GM06990 (cell line): ENCODE measurements at regions not wholly inside any gene's neighbourhood (a gene's known extent, or its start where the extent isn't known, plus 50 kb on each side); places are given as distances from the start of the nearest gene placed in this dataset.
A peak's percentile ranks its signal among the peaks of the same experiment; 100 is the strongest.
"Not testable (repeated sequence)": the region's sequence is repeated elsewhere in the genome, so short reads cannot be mapped to it uniquely, and the experiment has no call there.

ENCODE experiments used
- DNase-seq: peaks from one replicate; pipeline ENCODE4 v3.0.0-alpha.2; 2011; ENCODE audit not compliant: insufficient read length; ENCODE audit errors: extremely low read depth
- H3K27me3 ChIP-seq: replicated peaks from 2 replicates; pipeline ENCODE4 v1.6.0; 2011; ENCODE audit warnings: low read length; ENCODE audit not compliant: control insufficient read depth, insufficient read depth
- H3K36me3 ChIP-seq: 2 replicates; pipeline ENCODE4 v1.5.1; 2011; ENCODE audit warnings: low read length; ENCODE audit not compliant: control insufficient read depth, insufficient read depth
- H3K4me3 ChIP-seq: replicated peaks from 2 replicates; pipeline ENCODE4 v1.5.1; 2011; ENCODE audit warnings: low read depth, mild to moderate bottlenecking, control low read depth, low read length
- CTCF ChIP-seq: IDR thresholded peaks from 2 replicates; pipeline ENCODE4 v1.5.1; 2011; ENCODE audit warnings: low read length, control low read depth, mild to moderate bottlenecking, inconsistent platforms; ENCODE audit not compliant: insufficient read depth, poor library complexity, severe bottlenecking

GRCh38 chrX:76555269-76555668, 127.8 kb downstream of the MAGEE1 start:
- no peak for TF ChIP-seq CTCF
- H3K36me3 ChIP-seq: no peaks in the 10 kb centered on the region

DNA sequence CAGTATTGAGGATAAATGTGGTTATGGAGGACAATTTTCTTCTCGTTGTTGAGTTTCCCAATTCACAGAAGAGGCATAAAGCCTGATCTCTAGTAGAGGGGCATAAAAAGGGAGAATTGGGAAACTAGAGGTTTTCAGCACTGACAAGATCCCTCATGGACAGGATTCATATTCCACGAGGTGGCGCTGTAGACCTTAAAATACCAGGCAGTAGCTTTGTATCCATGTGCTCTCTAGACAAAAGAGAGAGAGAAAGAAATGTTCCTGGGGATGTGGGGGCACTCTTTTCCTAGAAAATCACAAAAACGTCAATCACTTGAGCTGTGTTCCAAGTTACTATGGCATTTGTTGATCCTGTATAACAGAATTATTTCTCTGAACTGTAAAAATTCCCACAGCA, 128.3 kb downstream of the MAGEE1 start:
- H3K4me3 ChIP-seq: no peak overlapping the region
- TF ChIP-seq CTCF: peak; percentile 25
- no peak for DNase-seq
- H3K27me3 ChIP-seq: no peaks in the 10 kb centered on the region
- H3K36me3 ChIP-seq: no peaks in the 10 kb centered on the region

More at GRCh38 chrX:76555269-76555668, 127.8 kb downstream of the MAGEE1 start:
- Histone ChIP-seq H3K4me3 (no peak overlapping the region), H3K27me3 (no peaks in the 10 kb centered on the region)
- no peak for DNase-seq

DNA sequence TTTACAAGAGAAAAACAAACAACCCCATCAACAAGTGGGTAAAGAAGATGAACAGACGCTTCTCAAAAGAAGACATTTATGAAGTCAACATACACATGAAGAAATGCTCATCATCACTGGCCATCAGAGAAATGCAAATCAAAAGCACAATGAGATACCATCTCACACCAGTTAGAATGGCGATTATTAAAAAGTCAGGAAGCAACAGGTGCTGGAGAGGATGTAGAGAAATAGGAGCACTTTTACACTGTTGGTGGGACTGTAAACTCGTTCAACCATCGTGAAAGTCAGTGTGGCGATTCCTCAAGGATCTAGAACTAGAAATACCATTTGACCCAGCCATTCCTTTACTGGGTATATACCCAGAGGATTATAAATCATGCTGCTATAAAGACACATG, 137.3 kb downstream of the MAGEE1 start:
- not testable (repeated sequence) for H3K36me3 ChIP-seq, H3K4me3 ChIP-seq, H3K27me3 ChIP-seq, DNase-seq

DNA sequence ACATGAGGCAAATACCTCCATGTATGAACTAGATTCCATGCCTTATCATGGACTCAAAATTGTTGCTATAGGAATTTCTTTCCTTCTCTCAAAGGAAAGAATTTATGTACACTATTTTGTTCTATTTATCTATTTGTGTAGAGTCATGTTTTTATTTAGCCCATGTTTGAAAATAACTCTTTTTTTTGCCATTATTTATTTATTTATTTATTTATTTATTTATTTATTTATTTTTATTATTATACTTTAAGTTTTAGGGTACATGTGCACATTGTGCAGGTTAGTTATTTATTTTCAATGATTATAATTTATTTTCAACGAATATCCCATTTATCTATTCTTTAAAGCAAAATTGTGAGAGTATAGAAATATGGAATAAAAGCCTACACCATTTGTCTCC, 177.9 kb downstream of the MAGEE1 start:
- Histone ChIP-seq H3K4me3 (no peak overlapping the region), H3K27me3 (no peaks in the 10 kb centered on the region), H3K36me3 (no peaks in the 10 kb centered on the region)
- no peak for DNase-seq
- TF ChIP-seq CTCF: no peak

DNA sequence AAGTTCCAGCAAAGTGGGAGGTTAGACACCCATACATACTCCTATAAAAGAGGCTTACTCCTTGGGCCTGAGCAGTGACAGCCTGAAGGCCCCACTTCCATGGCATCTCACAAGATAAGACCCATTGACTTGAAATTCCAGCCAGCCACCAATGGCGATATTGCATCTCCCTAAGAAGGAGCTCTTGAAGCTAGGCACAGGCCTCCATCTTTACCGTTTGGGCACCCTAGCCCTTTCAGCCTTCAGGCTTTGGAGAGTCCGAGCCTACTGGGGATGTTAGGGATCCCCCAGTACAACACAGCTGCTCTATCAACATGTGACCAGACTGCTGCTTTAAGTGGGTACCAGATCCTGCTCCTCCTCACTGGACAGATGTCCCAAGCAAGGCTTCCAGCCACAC, 189.5 kb downstream of the MAGEE1 start:
- no peak for TF ChIP-seq CTCF
- Histone ChIP-seq H3K4me3 (no peak overlapping the region), H3K36me3 (no peaks in the 10 kb centered on the region), H3K27me3 (no peaks in the 10 kb centered on the region)
- no peak for DNase-seq

DNA sequence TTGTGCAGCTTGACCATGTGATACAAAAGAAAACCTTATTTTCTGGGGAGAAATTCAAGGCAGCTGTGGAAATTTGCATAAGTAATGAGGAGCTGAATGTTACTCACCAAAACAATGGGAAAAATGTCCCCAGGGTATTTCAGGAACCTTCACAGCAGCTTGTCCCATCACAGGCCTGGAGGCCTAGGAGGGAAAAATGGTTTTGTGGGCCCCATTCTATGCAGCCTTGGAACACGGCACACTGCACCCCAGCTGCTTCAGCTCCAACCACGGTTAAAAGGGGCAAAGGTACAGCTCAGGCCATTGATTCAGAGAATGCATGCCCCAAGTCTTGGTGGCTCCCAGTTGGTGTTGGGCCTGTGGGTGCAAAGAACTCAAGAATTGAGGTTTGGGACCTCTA, 216.1 kb downstream of the MAGEE1 start:
- no peaks in the 10 kb centered on the region for H3K36me3 ChIP-seq
- no peak for DNase-seq
- no peak overlapping the region for H3K4me3 ChIP-seq
- no peak for TF ChIP-seq CTCF
- H3K27me3 ChIP-seq: no peaks in the 10 kb centered on the region

DNA sequence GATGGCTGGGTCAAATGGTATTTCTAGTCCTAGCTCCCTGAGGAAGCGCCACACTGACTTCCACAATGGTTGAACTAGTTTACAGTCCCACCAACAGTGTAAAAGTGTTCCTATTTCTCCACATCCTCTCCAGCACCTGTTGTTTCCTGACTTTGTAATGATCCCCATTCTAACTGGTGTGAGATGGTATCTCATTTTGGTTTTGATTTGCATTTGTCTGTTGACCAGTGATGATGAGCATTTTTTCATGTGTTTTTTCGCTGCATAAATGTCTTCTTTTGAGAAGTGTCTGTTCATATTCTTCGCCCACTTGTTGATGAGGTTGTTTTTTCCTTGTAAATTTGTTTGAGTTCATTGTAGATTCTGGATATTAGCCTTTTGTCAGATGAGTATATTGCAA, 223.9 kb downstream of the MAGEE1 start:
- not testable (repeated sequence) for H3K36me3 ChIP-seq, H3K27me3 ChIP-seq, H3K4me3 ChIP-seq, DNase-seq
